ENCODE measurements at regions not wholly inside any gene's neighbourhood (a gene's known extent, or its start where the extent isn't known, plus 50 kb on each side); places are given as distances from the start of the nearest gene placed in this dataset.
"Not testable (repeated sequence)": the region's sequence is repeated elsewhere in the genome, so short reads cannot be mapped to it uniquely, and the experiment has no call there.

- Mint-ChIP-seq H3K4me3 (no peak overlapping the region), H3K27ac (no peak overlapping the region), H3K9me3 (no peaks in the 10 kb centered on the region), H3K4me1 (no peaks in the 10 kb centered on the region), H3K27me3 (peaks cover 3% of the 10 kb centered on the region), H3K36me3 (no peaks in the 10 kb centered on the region)
- DNase-seq = no peak
Measured at GRCh38 chr9:106020186-106020585, 325.8 kb downstream of the TMEM38B start.

- Mint-ChIP-seq H3K4me1 (no peaks in the 10 kb centered on the region), H3K27ac (no peak overlapping the region), H3K36me3 (no peaks in the 10 kb centered on the region), H3K9me3 (no peaks in the 10 kb centered on the region), H3K27me3 (peaks cover 3% of the 10 kb centered on the region), H3K4me3 (no peak overlapping the region)
- DNase-seq = no peak
Measured at GRCh38 chr9:106023455-106023854, 329.1 kb downstream of the TMEM38B start.

- no peak for DNase-seq
- H3K4me1 Mint-ChIP-seq = no peaks in the 10 kb centered on the region
- H3K27ac Mint-ChIP-seq = no peak overlapping the region
- peaks cover 2% of the 10 kb centered on the region for H3K9me3 Mint-ChIP-seq
- H3K27me3 Mint-ChIP-seq = no peaks in the 10 kb centered on the region
- H3K36me3 Mint-ChIP-seq = no peaks in the 10 kb centered on the region
- no peak overlapping the region for H3K4me3 Mint-ChIP-seq
Measured at GRCh38 chr9:106025453-106025852, 331.1 kb downstream of the TMEM38B start.

- H3K9me3 Mint-ChIP-seq, DNase-seq, H3K4me1 Mint-ChIP-seq, H3K27ac Mint-ChIP-seq, H3K27me3 Mint-ChIP-seq, H3K4me3 Mint-ChIP-seq, H3K36me3 Mint-ChIP-seq: not testable (repeated sequence)
Measured at GRCh38 chr9:106030146-106030545, 335.8 kb downstream of the TMEM38B start.

- no peak overlapping the region for H3K4me3 Mint-ChIP-seq
- H3K27me3 Mint-ChIP-seq = no peaks in the 10 kb centered on the region
- H3K27ac Mint-ChIP-seq = no peak overlapping the region
- peaks cover 7% of the 10 kb centered on the region for H3K9me3 Mint-ChIP-seq
- H3K36me3 Mint-ChIP-seq = no peaks in the 10 kb centered on the region
- no peaks in the 10 kb centered on the region for H3K4me1 Mint-ChIP-seq
- no peak for DNase-seq
Measured at GRCh38 chr9:106032978-106033377, 338.6 kb downstream of the TMEM38B start.

- H3K36me3 Mint-ChIP-seq = no peaks in the 10 kb centered on the region
- no peaks in the 10 kb centered on the region for H3K27me3 Mint-ChIP-seq
- no peak for DNase-seq
- no peak overlapping the region for H3K4me3 Mint-ChIP-seq
- peaks cover 3% of the 10 kb centered on the region for H3K9me3 Mint-ChIP-seq
- no peak overlapping the region for H3K27ac Mint-ChIP-seq
- no peaks in the 10 kb centered on the region for H3K4me1 Mint-ChIP-seq
Measured at GRCh38 chr9:106035806-106036205, 341.5 kb downstream of the TMEM38B start.

- Mint-ChIP-seq H3K27me3 (no peaks in the 10 kb centered on the region), H3K4me1 (no peaks in the 10 kb centered on the region), H3K9me3 (no peaks in the 10 kb centered on the region), H3K27ac (no peak overlapping the region), H3K4me3 (no peak overlapping the region), H3K36me3 (no peaks in the 10 kb centered on the region)
- DNase-seq = no peak
Measured at GRCh38 chr9:106038266-106039001, 344.1 kb downstream of the TMEM38B start.

- no peak overlapping the region for H3K27ac Mint-ChIP-seq
- H3K4me1 Mint-ChIP-seq = no peaks in the 10 kb centered on the region
- no peak overlapping the region for H3K4me3 Mint-ChIP-seq
- no peak for DNase-seq
- no peaks in the 10 kb centered on the region for H3K27me3 Mint-ChIP-seq
- H3K36me3 Mint-ChIP-seq = no peaks in the 10 kb centered on the region
- no peaks in the 10 kb centered on the region for H3K9me3 Mint-ChIP-seq
Measured at GRCh38 chr9:106039151-106039935, 345.0 kb downstream of the TMEM38B start.

GRCh38 chr9:106041920-106042319, 347.6 kb downstream of the TMEM38B start:
- DNase-seq, H3K27ac Mint-ChIP-seq, H3K4me3 Mint-ChIP-seq, H3K36me3 Mint-ChIP-seq, H3K4me1 Mint-ChIP-seq, H3K9me3 Mint-ChIP-seq, H3K27me3 Mint-ChIP-seq: not testable (repeated sequence)

GRCh38 chr9:106051545-106051944, 357.2 kb downstream of the TMEM38B start:
- no peaks in the 10 kb centered on the region for H3K4me1 Mint-ChIP-seq
- peaks cover 2% of the 10 kb centered on the region for H3K9me3 Mint-ChIP-seq
- H3K27me3 Mint-ChIP-seq = no peaks in the 10 kb centered on the region
- no peaks in the 10 kb centered on the region for H3K36me3 Mint-ChIP-seq
- H3K4me3 Mint-ChIP-seq = no peak overlapping the region
- DNase-seq = no peak
- no peak overlapping the region for H3K27ac Mint-ChIP-seq

- Mint-ChIP-seq H3K9me3 (peaks cover 2% of the 10 kb centered on the region), H3K27me3 (no peaks in the 10 kb centered on the region), H3K4me1 (no peaks in the 10 kb centered on the region)
Measured at GRCh38 chr9:106052166-106052565, 357.8 kb downstream of the TMEM38B start.

GRCh38 chr9:106052735-106053134, 358.4 kb downstream of the TMEM38B start:
- Mint-ChIP-seq H3K36me3 (no peaks in the 10 kb centered on the region), H3K27me3 (no peaks in the 10 kb centered on the region), H3K27ac (no peak overlapping the region), H3K9me3 (peaks cover 2% of the 10 kb centered on the region), H3K4me1 (no peaks in the 10 kb centered on the region), H3K4me3 (no peak overlapping the region)
- no peak for DNase-seq

More at GRCh38 chr9:106052166-106052565, 357.8 kb downstream of the TMEM38B start:
- no peak overlapping the region for H3K27ac Mint-ChIP-seq
- no peaks in the 10 kb centered on the region for H3K36me3 Mint-ChIP-seq
- H3K4me3 Mint-ChIP-seq = no peak overlapping the region
- no peak for DNase-seq

- Mint-ChIP-seq H3K27me3 (no peaks in the 10 kb centered on the region), H3K36me3 (no peaks in the 10 kb centered on the region), H3K27ac (no peak overlapping the region), H3K9me3 (peaks cover 2% of the 10 kb centered on the region), H3K4me3 (no peak overlapping the region), H3K4me1 (no peaks in the 10 kb centered on the region)
- no peak for DNase-seq
Measured at GRCh38 chr9:106056328-106056727, 362.0 kb downstream of the TMEM38B start.

GRCh38 chr9:106058460-106058859, 364.1 kb downstream of the TMEM38B start:
- Mint-ChIP-seq H3K9me3 (peaks cover 2% of the 10 kb centered on the region), H3K4me1 (no peaks in the 10 kb centered on the region), H3K27ac (no peak overlapping the region), H3K4me3 (no peak overlapping the region), H3K36me3 (no peaks in the 10 kb centered on the region), H3K27me3 (no peaks in the 10 kb centered on the region)
- DNase-seq = no peak

- Mint-ChIP-seq H3K27ac (no peak overlapping the region), H3K27me3 (no peaks in the 10 kb centered on the region), H3K9me3 (no peaks in the 10 kb centered on the region), H3K4me3 (no peak overlapping the region), H3K36me3 (no peaks in the 10 kb centered on the region), H3K4me1 (no peaks in the 10 kb centered on the region)
- DNase-seq = no peak
Measured at GRCh38 chr9:106059886-106060285, 365.5 kb downstream of the TMEM38B start.

- H3K9me3 Mint-ChIP-seq = no peaks in the 10 kb centered on the region
- H3K27ac Mint-ChIP-seq = no peak overlapping the region
- H3K4me1 Mint-ChIP-seq = no peaks in the 10 kb centered on the region
- H3K4me3 Mint-ChIP-seq = no peak overlapping the region
- no peak for DNase-seq
- H3K36me3 Mint-ChIP-seq = no peaks in the 10 kb centered on the region
- no peaks in the 10 kb centered on the region for H3K27me3 Mint-ChIP-seq
Measured at GRCh38 chr9:106060885-106061284, 366.5 kb downstream of the TMEM38B start.
